ENCODE measurements at regions not wholly inside any gene's neighbourhood (a gene's known extent, or its start where the extent isn't known, plus 50 kb on each side); places are given as distances from the start of the nearest gene placed in this dataset.

GRCh38 chr14:104438166-104438887, 141.2 kb upstream of the C14orf180 start:
- no peak for TF ChIP-seq POLR2A (IDR thresholded peaks at IDR 0.05; ENCODE audit: low read length)
- TF ChIP-seq CTCF (IDR thresholded peaks at IDR 0.05): no peak
- TF ChIP-seq TP53 (CRISPR knock-in tag; IDR thresholded peaks at IDR 0.05): no peak
- no peak for TF ChIP-seq MAZ (IDR thresholded peaks at IDR 0.05; ENCODE audit: borderline replicate concordance, low read depth, low read length)
- TF ChIP-seq ZFP36 (IDR thresholded peaks at IDR 0.05; ENCODE audit: borderline replicate concordance, partially characterized antibody): no peak

Measured in A549 (cell line).